Hepatocyte (in vitro differentiated cells): ENCODE measurements at regions not wholly inside any gene's neighbourhood (a gene's known extent, or its start where the extent isn't known, plus 50 kb on each side); places are given as distances from the start of the nearest gene placed in this dataset.

ENCODE experiments used
- DNase-seq: peaks from one replicate; pipeline ENCODE4 v3.0.0-alpha.2; 2016; ENCODE audit warnings: low spot score
- H2AFZ ChIP-seq: fragments of 200-600 bp; sonication (generic); 2 replicates; pipeline ENCODE4 v1.6.0; 2016; ENCODE audit warnings: antibody characterized with exemption, mild to moderate bottlenecking
- H3K27ac ChIP-seq: fragments of 200-600 bp; sonication (generic); 2 replicates; pipeline ENCODE4 v1.5.1; 2016; ENCODE audit warnings: mild to moderate bottlenecking
- H3K27me3 ChIP-seq: fragments of 200-600 bp; sonication (generic); 2 replicates; pipeline ENCODE4 v1.6.1; 2016
- H3K36me3 ChIP-seq: fragments of 200-600 bp; sonication (generic); replicated peaks from 2 replicates; pipeline ENCODE4 v1.5.1; 2016; ENCODE audit warnings: low read depth; ENCODE audit not compliant: insufficient read depth
- H3K4me1 ChIP-seq: fragments of 200-600 bp; sonication (generic); 2 replicates; pipeline ENCODE4 v1.5.1; 2016; ENCODE audit warnings: mild to moderate bottlenecking, moderate library complexity; ENCODE audit not compliant: insufficient read depth
- H3K4me2 ChIP-seq: fragments of 200-600 bp; sonication (generic); 2 replicates; pipeline ENCODE4 v1.6.0; 2016
- H3K4me3 ChIP-seq: fragments of 200-600 bp; sonication (generic); 2 replicates; pipeline ENCODE4 v1.5.1; 2016; ENCODE audit warnings: mild to moderate bottlenecking
- H3K79me2 ChIP-seq: fragments of 200-600 bp; sonication (generic); 2 replicates; pipeline ENCODE4 v1.6.0; 2017; ENCODE audit warnings: mild to moderate bottlenecking
- H3K9me2 ChIP-seq: fragments of 200-600 bp; sonication (generic); replicated peaks from 2 replicates; pipeline ENCODE4 v1.6.0; 2017; ENCODE audit warnings: mild to moderate bottlenecking; ENCODE audit not compliant: insufficient read depth
- H3K9me3 ChIP-seq: fragments of 200-600 bp; sonication (generic); 2 replicates; pipeline ENCODE4 v1.5.1; 2016; ENCODE audit warnings: low read depth, mild to moderate bottlenecking
- H4K20me1 ChIP-seq: fragments of 200-600 bp; sonication (generic); 2 replicates; pipeline ENCODE4 v1.6.0; 2016; ENCODE audit warnings: mild to moderate bottlenecking; ENCODE audit not compliant: insufficient read depth, poor library complexity, severe bottlenecking
- EZH2 ChIP-seq: fragments of 200-600 bp; sonication (generic); IDR thresholded peaks from 2 replicates; pipeline ENCODE4 v1.6.1; 2016; ENCODE audit warnings: antibody characterized with exemption, mild to moderate bottlenecking, borderline replicate concordance
- EZH2phosphoT487 ChIP-seq: fragments of 200-600 bp; sonication (generic); IDR thresholded peaks from one replicate; pipeline ENCODE4 v1.6.1; 2018; ENCODE audit warnings: antibody characterized with exemption, mild to moderate bottlenecking, low read depth, moderate library complexity; ENCODE audit not compliant: unreplicated experiment, severe bottlenecking
- WGBS: methylation state at CpG from one replicate; pipeline ENCODE4 v1.1.6; 2016; ENCODE audit warnings: low lambda C conversion rate; ENCODE audit errors: missing lambda C conversion rate; 5-methylcytosine and 5-hydroxymethylcytosine counted together
- TF ChIP-seq, protein P1 (sequence below): fragments of 200-600 bp; sonication (generic); IDR thresholded peaks from 2 replicates; pipeline ENCODE4 v1.5.1; 2016; ENCODE audit warnings: antibody characterized with exemption, mild to moderate bottlenecking; ENCODE audit not compliant: poor library complexity

DNA sequence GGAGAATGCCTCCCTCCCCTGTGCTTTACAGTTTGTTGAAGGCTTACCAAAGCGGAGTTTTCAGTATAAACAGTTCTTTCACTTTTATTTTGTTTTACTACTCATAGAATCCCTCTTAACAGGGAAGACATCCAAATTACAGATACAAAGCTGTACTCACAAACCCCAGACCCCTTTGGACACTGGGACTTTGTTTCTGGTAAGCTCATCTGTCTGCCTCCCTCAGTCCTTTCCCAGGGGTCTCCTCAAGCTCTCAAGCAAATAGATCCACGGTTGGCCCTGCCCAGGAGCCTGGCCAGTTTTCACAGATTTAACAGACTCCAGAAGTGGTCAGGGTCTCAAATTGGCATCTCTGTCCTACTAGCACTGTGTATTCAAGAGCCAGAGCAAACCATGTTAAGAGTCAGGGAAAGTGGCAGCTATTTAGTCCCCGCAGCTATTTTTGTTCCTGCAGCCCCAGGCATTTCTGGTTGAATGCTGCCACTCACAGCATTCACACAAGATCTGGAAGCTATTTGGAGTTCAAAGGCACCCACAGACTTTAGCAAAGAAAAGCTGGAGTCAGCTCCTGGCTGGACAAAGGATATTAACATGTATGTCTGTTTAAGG is 54.2 kb downstream of the TMEM100 start:
- H4K20me1 ChIP-seq = no peaks in the 10 kb centered on the region
- no peak overlapping the region for H3K4me3 ChIP-seq
- peak overlapping the region; percentile 52 for H3K27ac ChIP-seq
- no peaks in the 10 kb centered on the region for H3K27me3 ChIP-seq
- WGBS = 52% methylated on average over 3 of the region's 3 CpGs
- no peaks in the 10 kb centered on the region for H3K36me3 ChIP-seq
- H2AFZ ChIP-seq = no peak overlapping the region
- DNase-seq = peak; percentile 5
- no peak overlapping the region for H3K4me2 ChIP-seq
- H3K9me2 ChIP-seq = no peaks in the 10 kb centered on the region
- no peaks in the 10 kb centered on the region for H3K79me2 ChIP-seq
- no peak for TF ChIP-seq EZH2phosphoT487
- no peak for TF ChIP-seq EZH2
- TF ChIP-seq, protein P1, sequence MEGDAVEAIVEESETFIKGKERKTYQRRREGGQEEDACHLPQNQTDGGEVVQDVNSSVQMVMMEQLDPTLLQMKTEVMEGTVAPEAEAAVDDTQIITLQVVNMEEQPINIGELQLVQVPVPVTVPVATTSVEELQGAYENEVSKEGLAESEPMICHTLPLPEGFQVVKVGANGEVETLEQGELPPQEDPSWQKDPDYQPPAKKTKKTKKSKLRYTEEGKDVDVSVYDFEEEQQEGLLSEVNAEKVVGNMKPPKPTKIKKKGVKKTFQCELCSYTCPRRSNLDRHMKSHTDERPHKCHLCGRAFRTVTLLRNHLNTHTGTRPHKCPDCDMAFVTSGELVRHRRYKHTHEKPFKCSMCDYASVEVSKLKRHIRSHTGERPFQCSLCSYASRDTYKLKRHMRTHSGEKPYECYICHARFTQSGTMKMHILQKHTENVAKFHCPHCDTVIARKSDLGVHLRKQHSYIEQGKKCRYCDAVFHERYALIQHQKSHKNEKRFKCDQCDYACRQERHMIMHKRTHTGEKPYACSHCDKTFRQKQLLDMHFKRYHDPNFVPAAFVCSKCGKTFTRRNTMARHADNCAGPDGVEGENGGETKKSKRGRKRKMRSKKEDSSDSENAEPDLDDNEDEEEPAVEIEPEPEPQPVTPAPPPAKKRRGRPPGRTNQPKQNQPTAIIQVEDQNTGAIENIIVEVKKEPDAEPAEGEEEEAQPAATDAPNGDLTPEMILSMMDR = no peak
- no peaks in the 10 kb centered on the region for H3K4me1 ChIP-seq
- no peaks in the 10 kb centered on the region for H3K9me3 ChIP-seq

DNA sequence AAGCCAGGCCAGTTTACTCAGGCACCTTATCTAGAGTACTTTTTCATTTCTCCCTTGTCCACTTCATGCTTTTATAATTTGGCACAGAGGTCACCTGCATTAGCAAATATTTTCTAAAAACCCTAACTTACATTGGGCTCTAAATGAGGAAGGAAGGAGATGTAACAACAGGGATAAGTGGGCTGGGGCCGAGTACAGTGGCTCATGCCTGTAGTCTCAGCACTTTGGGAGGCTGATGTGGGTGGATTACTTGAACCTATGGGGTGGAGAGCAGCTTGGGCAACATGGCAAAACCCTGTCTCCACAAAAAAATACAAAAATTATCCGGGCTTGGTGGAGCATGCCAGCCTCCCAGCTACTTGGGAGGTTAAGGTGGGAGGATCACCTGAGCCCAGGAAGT is 55.9 kb downstream of the TMEM100 start:
- TF ChIP-seq, protein P1 = no peak
- TF ChIP-seq EZH2 (no peak), EZH2phosphoT487 (no peak)
- no peak overlapping the region for H3K4me2 ChIP-seq
- no peak overlapping the region for H3K27ac ChIP-seq
- H4K20me1 ChIP-seq = no peaks in the 10 kb centered on the region
- no peaks in the 10 kb centered on the region for H3K9me2 ChIP-seq
- H3K4me1 ChIP-seq = no peaks in the 10 kb centered on the region
- 87% methylated on average over 2 of the region's 2 CpGs for WGBS
- no peaks in the 10 kb centered on the region for H3K79me2 ChIP-seq
- H3K36me3 ChIP-seq = no peaks in the 10 kb centered on the region
- no peak overlapping the region for H3K4me3 ChIP-seq
- H3K9me3 ChIP-seq = no peaks in the 10 kb centered on the region
- no peak for DNase-seq
- H3K27me3 ChIP-seq = no peaks in the 10 kb centered on the region
- H2AFZ ChIP-seq = no peak overlapping the region

DNA sequence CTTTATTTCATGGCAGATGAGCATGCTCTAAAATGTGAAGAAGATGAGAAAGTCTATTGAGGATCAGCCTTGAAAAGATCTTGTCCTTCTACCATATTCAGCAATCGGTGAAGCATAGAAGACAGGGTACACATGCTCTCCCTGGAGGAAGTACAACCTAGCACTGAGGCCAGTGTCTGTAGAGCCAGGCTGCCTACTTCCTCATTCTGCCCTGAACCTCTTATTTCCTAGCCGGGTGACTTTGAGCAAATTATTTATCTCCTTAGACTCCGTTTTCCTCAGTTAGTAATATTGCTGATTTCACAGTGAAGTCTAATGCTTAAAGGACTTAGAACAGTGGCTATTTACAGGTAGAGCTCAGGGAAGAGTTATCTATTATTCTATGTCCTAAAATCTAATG is 58.4 kb downstream of the TMEM100 start:
- WGBS = 93% methylated on average over 3 of the region's 3 CpGs
- no peaks in the 10 kb centered on the region for H3K9me2 ChIP-seq
- H3K36me3 ChIP-seq = no peaks in the 10 kb centered on the region
- no peak overlapping the region for H2AFZ ChIP-seq
- no peak overlapping the region for H3K4me3 ChIP-seq
- no peaks in the 10 kb centered on the region for H3K79me2 ChIP-seq
- H3K27me3 ChIP-seq = no peaks in the 10 kb centered on the region
- H3K4me2 ChIP-seq = no peak overlapping the region
- TF ChIP-seq, protein P1 = no peak
- no peak for TF ChIP-seq EZH2
- TF ChIP-seq EZH2phosphoT487 = no peak
- no peak for DNase-seq
- peaks cover 13% of the 10 kb centered on the region for H3K4me1 ChIP-seq
- H3K27ac ChIP-seq = no peak overlapping the region
- no peaks in the 10 kb centered on the region for H4K20me1 ChIP-seq
- no peaks in the 10 kb centered on the region for H3K9me3 ChIP-seq

DNA sequence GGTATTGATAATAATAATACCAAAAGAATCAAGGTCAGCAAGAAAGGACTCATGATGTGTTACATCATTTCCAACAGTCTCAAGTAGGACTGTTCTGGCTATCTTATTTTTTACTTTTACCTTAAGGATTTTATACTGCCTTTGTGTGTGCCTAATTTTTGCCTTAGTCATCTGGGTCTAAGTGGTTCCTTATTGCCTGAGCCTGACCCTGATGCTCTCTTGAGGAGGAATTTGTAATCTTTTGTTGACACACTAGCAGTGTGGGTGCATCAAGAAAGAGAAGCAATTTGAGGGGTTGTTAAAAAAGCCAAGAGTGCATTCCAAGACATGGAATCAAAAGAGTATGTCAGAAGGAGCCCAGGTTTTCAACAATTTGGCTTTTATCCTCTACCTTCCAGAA is 59.3 kb downstream of the TMEM100 start:
- Histone ChIP-seq H3K27me3 (no peaks in the 10 kb centered on the region), H3K36me3 (no peaks in the 10 kb centered on the region), H3K79me2 (no peaks in the 10 kb centered on the region), H3K9me2 (no peaks in the 10 kb centered on the region), H3K4me3 (no peak overlapping the region), H2AFZ (no peak overlapping the region), H3K4me2 (no peak overlapping the region), H4K20me1 (no peaks in the 10 kb centered on the region), H3K9me3 (no peaks in the 10 kb centered on the region), H3K27ac (no peak overlapping the region), H3K4me1 (peaks cover 13% of the 10 kb centered on the region)
- no peak for TF ChIP-seq EZH2phosphoT487
- TF ChIP-seq EZH2 = no peak
- TF ChIP-seq, protein P1 = no peak
- no peak for DNase-seq
